GM10266 (cell line): ENCODE measurements at regions not wholly inside any gene's neighbourhood (a gene's known extent, or its start where the extent isn't known, plus 50 kb on each side); places are given as distances from the start of the nearest gene placed in this dataset.

Experiments used
- DNase-seq: peaks from one replicate; pipeline ENCODE4 v3.0.0; 2012; ENCODE audit errors: extremely low spot score
- CTCF ChIP-seq: IDR thresholded peaks from 2 replicates; pipeline ENCODE4 v1.5.1; 2012; ENCODE audit warnings: mild to moderate bottlenecking, low read depth; ENCODE audit not compliant: control insufficient read depth, insufficient read depth; ENCODE audit errors: missing control alignments

- TF ChIP-seq CTCF, result no peak
- DNase-seq, result no peak
Observed at GRCh38 chr3:89795506-89795905, 688.1 kb downstream of the EPHA3 start.

GRCh38 chr3:89802881-89803280 is 695.5 kb downstream of the EPHA3 start:
- no peak for TF ChIP-seq CTCF
- no peak for DNase-seq

GRCh38 chr3:89803711-89804110 is 696.3 kb downstream of the EPHA3 start:
- TF ChIP-seq CTCF, result no peak
- DNase-seq, result no peak

GRCh38 chr3:89806166-89806565 is 698.7 kb downstream of the EPHA3 start:
- TF ChIP-seq CTCF, result no peak
- no peak for DNase-seq

- no peak for DNase-seq
- TF ChIP-seq CTCF, result no peak
Observed at GRCh38 chr3:89808680-89809197, 701.3 kb downstream of the EPHA3 start.

GRCh38 chr3:89813500-89813899 is 706.1 kb downstream of the EPHA3 start:
- no peak for TF ChIP-seq CTCF
- no peak for DNase-seq

GRCh38 chr3:89841041-89841440 is 733.6 kb downstream of the EPHA3 start:
- DNase-seq, result no peak
- TF ChIP-seq CTCF, result no peak
